DMS153 (cell line): ENCODE measurements at regions not wholly inside any gene's neighbourhood (a gene's known extent, or its start where the extent isn't known, plus 50 kb on each side); places are given as distances from the start of the nearest gene placed in this dataset.
"Not testable (repeated sequence)": the region's sequence is repeated elsewhere in the genome, so short reads cannot be mapped to it uniquely, and the experiment has no call there.

Experiments used
- DNase-seq: peaks from one replicate; lab custom pipeline; 2025; lab: John Stamatoyannopoulos, UW

DNA sequence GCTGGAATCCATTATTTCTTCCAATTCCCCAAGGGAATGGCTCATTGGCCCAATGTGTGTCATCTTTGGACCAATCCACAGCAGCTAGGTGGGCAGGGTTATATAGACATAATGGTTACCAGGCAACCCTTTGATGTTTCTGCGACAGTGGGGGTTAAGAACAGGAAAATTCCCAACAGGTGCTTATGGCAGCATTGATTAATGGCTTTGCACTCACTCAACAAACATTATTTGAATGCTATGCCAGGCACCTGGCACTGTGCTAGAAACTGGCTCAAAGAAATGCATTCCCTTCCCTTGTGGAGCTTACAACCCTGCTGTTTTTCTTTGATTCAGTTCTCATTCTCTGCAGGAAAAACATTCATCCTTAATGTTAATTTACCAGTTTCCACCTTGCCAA lies 1221.0 kb downstream of the AACS start:
- DNase-seq = peak; percentile 62

DNA sequence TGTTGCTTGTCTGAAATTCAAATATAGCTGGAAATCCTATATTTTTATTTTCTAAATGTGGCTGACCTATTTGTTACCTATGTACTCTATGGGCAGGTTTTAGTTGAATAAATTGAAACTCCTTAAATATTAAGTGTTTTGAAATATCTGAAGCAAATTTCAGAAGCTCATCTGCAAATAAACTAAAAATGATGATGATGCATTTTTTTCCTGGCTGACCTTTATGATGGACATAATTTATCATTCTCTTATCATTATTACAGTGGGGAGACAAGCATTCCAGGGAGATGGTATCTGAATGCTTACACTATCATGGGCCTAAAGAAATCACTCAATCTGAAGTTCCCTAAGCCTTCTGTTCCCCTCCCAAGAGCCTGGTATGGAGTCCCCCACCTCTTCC lies 1225.2 kb downstream of the AACS start:
- DNase-seq = no peak

DNA sequence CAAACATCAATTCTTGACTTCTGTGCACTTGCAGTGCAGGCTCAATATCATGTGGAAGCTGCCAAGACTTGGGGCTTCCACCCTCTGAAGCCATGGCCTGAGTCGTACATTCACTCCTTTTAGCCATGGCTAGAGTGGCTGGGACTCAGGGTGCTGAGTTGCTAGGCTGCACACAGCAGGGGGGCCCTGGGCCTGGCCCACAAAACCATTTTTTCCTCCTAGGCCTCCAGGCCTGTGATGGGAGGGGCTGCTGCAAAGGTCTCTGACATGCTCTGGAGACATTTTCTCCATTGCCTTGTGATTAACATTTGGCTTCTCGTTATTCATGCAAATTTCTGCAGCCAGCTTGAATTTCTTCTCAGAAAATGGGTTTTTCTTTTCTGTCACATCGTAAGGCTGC lies 1226.8 kb downstream of the AACS start:
- DNase-seq = not testable (repeated sequence)

DNA sequence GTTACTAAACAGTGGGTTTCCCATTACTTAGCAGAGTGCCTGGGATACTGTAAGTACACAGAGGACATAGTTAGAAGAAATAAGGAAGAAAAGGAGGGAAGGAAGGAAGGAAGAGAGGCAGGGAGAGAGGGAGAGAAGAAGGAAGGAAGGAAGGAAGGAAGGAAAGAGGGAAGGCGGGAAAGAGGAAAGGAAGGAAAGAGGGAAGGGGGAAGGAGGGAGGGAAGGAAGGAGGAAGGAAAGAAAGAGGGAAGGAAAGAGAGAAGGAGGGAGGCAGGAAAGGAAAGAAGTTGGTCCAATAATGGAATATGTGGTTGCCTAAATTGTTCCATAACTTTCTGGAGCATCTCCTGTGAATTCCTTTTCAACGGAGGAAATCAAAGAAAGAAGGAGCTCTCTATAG lies 1230.4 kb downstream of the AACS start:
- DNase-seq = no peak

DNA sequence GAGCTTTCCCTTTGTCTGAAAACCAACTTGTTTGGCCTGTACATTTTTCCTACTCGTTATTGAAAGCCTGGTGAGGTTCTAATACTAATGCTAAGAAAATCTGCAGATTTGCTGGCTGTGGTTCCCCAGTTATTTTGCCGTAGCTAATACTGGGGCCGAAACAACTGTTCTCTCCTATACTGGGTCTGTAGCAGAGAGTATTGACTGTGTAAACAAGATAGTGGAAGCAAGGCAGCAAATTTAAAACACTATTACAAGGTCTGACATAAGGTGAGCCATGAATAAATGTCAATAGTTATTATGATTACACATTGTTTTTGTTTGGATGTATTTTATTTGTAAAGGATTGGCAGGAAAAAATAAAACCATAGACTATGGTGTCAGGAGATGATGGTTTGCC lies 1244.0 kb downstream of the AACS start:
- DNase-seq = no peak

DNA sequence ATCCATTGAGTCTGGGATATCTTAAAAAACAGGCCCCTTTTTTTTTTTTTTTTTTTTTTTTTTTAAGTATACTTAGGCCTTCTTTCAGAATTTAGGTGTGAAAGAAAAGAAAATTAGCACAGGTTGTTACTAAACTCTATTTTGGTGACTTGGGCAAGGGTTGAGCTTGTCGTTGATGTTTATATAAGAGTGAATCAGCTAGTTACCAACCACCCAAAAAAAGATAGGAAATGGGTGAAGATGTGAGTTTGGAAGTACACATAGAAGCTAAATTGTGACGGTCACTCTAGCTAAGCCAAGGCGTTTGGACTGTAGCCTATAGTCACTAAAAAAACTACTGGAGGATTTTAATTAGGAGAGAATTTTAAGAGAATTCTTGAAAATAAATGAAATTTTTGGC lies 1247.2 kb downstream of the AACS start:
- DNase-seq = no peak

DNA sequence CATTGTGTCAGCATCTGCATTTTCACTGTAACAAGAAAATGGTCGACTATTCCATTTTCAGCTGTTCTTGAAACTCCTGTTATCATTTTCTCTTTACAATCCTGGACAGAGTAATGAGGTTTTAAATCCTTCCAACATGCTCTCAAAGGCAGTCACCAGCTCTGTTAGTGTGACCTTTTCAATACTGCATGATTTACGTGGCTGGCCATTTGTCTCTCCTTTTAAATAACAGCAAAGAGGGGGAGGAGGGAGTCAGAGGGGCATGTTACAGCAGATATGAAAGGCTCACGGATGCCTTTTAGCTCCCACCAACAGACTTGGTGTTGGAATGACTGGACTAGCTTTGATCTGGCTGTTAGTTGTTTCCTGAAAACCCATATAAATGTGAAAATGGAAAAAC lies 1251.2 kb downstream of the AACS start:
- DNase-seq = no peak

DNA sequence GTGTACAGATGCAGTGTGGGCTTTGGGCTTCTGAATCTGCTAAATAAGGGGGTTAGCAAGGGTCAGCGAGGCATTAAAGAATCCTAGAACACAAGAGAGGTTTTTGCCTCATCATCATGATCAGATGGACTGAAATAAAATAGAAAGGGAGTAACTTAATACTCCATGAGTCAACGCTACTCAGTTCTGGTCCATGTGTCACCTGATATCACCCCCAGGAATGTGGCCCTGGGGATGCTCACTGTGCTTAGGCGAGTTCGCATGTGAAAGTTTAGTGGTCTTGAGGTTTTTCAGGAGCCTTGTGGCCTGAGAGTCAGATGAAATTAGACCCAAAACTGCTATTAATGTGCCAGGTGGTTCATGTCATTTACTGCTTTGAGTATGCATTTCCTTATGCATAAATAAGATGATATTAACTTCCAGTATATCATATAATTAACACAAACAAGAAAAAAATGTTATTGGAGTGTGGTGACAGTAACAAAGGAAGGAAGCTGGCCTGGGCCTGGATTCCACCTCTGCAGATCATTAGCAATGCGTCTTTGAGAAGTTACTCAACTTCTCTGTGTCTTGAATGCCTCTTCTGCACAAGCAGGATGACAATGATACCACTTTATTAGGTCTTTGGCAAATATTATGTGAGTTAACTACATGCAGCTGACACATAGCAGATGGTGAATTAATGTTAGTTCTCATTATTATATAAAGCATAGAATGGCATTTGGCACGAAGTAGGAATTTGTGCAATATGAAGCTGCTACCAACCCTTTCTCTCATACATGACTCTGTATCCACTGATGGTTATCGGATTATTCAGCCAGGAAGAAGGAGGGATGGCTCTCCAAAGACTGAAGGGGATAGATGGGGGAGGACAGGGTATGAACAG lies 1272.6 kb downstream of the AACS start:
- DNase-seq = no peak

DNA sequence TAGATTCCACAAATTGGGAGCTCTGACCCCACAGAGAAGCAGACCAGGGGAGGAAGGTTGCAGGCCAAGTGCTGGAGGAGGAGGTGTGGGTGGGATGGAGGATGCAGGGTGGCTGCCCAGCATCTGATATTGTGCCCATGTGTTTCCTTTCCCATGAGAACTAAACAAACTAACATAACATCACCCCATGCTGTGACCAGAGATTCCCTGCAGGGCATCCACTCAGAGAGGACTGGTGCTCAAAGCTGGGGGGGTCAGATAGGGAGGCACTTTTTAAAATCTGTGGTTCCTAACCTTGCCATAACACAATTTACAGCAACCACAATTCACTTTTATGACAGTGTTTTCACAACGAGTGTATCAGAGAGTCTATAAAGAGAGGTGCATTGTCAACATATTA lies 1277.6 kb downstream of the AACS start:
- no peak for DNase-seq

DNA sequence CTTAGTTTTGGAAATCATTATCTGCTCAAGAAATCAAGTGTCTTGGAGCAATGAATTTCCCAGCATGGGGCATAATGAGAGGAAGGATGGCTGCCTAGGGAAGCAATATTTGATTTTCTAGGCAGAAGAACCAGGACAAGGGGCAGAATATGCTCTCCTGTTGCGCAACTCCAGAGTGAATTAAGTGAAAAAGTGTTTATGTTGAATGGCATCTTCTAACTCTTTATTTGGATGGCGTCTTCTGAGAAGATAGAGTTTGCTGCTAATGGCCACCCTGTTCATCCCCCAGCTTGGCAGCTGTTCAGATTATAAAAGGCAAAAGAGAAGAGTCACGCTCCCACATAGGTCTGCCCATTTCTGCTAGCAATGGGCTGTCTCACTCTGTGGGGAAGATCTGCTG lies 1278.1 kb downstream of the AACS start:
- DNase-seq = no peak

DNA sequence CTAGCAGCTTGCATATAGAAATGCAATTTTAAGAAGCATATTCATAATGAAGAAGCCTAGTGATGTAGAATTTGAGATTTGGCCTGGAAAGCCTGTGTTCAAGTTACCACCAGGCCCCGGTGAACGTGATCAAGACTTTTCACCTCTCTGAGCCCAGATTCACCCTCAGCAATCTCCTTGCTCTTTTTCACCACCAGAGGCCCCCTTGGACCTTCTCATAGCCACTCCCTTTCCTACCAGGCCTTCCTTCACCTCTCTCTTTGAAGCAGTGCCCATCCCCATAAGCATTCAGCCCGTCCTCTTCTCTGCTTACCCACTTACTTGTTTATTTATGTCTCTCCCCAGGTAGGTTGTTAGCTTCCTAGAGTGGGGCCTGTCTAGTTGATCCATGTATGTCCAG lies 1280.9 kb downstream of the AACS start:
- no peak for DNase-seq

DNA sequence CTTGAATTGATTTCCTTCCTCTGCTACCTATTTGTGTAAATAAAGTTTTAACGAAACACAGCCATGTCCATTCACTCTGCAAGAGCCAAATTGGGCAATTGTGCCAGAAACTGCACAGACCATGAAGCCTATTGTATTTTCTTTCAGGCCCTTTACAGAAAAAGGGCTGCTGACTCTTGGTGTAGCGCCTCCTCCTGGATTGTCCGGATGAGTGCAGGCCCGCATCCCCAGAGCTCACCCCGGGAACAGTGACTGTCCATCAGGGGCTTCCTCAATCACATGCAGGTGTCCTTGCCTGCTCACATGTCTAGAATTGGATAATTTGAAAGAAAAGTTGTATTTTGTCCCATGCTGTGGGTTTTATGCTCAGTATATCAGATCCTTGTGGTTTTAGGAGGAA lies 1282.2 kb downstream of the AACS start:
- DNase-seq = no peak

DNA sequence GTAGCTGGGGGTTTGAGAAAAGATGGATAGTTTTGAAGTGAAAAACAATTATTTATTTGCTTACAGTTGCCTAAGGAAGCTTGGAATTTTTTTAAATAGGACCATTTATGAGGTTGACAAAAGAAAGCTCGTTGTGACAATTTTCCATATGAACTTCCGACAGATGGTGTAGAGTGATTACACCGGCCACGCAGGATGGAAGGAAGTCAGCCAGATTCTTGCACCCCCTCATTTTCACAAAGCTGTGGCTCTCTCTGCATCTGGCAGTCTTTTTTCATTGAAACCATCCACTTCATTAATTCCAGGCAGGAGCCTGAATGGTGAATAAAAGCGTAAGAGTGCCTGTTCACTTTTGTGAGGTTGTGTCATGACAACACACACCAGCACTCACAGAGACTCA lies 1284.1 kb downstream of the AACS start:
- DNase-seq = no peak

DNA sequence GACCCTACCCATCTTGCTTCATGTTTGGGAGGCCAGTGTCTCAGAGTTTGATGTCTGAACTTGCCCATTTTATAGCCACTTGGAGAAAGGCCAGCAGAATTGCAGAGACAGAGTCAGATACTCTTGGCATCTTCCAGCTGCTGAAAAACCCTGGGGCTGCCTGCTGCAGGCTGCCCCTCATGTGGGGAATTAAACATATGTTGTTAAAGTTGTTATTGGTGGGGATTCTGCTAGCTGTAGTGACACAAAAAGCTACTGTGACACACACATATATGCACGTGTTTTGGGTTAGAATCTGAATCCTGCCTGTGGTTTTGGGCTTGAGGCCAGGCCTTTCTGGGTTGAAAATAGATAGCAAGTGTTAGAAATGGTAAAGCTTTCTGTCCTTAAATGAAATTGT lies 1288.4 kb downstream of the AACS start:
- DNase-seq = no peak

DNA sequence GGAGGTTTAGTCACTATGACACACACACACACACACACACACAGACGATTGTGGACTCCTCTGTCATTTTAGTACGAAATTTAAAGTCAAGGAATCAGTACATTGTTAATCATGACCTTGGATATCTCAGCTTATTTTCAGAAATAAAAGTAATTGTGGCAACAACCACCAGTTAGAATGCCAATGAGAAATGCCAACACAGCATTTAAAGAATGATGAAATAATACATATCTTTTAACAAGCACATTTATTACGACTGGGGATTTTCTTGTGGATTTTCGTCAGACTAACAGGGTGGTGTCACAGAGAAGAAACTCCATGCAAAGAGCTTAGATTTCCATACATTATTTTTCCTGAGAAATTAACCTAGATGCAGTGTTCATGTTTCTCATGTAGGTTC lies 1289.4 kb downstream of the AACS start:
- no peak for DNase-seq

DNA sequence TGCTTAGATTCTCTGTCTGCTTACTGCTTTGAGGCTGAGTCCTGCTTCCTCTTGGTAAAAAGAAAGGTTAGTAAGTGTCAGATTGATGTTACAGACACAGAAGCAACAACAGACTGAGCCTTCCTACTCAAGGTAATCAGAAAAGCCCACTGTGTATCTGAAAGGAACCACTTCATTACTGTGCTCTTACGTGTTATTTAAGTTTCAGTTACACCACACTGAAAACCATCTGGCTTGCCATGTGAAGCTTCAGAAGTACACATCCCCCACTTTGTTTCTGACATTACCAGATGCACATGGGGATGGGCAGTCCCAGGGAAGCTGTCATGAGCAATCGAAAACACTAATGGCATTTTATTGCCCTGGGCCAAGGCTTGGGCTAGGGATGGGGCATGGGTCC lies 1290.1 kb downstream of the AACS start:
- no peak for DNase-seq

DNA sequence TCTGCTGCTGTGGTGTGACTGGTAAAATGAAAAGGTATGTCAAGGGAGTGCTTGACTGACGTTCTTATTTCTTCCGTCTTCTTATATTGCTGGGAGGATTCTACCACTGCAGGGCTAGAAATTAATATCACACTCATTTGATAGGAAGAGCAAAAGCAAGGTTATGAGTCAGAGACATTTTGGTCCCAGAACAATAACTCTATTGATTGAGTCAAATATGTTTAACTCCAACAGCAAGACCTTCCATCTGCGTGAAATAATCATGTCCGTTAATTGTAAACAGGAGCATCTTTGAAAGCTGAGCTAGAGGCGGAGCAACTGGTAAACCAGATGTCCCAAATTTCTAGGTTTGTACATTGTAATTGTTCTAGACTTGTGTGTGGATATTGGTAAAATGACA lies 1293.6 kb downstream of the AACS start:
- DNase-seq = no peak

DNA sequence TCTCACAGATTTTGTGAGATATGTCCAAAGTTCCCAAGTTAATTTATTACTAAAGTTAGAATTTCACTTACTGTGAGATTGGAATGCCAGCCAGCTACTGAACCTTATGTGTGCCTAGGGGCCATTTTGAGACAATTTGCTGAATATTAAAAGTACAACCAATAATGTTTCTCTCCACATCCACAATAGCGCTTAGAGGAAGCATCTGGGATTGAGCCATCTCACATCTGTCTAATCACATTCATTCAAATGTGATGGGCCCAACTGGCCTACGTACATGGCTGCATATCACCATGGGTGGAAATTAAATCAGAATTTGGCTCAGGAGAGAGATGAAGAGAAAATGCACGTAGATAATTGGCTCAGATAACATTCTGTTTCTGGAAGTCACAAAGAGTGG lies 1294.0 kb downstream of the AACS start:
- no peak for DNase-seq

DNA sequence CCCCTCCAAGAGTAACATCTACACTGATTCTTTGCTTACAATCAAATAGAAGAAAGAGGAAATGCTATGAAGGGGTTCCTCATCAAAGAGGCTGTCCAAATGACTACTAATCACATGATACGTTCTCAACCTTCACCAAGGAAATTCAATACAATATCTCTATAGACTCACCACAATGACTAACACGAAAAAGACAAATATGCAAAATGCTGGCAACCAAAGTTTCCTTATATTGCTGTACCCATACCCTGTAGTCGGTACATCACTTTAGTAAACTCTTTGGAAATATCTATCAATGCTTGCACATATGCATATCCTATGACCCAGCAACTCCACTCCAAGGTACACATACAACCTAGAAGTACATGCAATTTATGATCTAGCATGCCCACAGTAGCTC lies 1296.6 kb downstream of the AACS start:
- DNase-seq = no peak

DNA sequence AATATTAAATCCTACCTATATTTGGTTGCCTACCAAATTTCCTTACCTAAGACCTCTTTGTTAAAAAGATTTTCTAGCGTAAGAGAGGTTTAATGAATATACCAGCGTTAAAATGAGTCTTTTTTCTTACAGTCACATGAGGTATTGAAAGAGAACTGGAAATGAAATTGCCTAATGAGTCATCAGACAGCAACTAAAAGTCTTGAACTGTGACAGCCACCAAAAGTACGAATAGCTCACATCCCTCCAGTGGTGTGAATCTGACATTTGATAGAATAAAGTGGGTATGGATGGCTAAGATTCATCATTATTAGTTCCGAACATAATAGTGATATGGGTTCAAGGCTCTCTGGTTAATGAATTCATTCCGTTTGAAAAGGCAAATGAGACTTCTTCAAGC lies 1297.3 kb downstream of the AACS start:
- DNase-seq = no peak

DNA sequence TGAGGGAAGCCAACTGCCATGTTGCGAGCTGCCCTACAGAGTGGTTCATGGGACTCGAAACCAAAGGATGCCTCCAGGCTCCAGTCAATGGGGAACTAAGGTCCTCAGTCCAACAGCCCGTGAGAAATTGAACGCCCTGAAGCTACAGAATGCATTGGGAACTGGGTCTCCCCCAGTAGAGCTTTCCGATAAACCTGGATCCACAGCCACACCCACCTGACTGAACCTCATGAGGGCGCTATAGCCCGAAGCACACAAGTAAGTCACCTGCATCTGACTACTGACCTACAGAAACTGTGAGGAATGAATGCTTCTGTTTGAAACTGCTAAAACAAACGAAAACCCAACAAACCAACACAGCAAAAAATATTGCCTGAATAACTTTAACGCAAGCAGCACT lies 1297.7 kb downstream of the AACS start:
- no peak for DNase-seq

DNA sequence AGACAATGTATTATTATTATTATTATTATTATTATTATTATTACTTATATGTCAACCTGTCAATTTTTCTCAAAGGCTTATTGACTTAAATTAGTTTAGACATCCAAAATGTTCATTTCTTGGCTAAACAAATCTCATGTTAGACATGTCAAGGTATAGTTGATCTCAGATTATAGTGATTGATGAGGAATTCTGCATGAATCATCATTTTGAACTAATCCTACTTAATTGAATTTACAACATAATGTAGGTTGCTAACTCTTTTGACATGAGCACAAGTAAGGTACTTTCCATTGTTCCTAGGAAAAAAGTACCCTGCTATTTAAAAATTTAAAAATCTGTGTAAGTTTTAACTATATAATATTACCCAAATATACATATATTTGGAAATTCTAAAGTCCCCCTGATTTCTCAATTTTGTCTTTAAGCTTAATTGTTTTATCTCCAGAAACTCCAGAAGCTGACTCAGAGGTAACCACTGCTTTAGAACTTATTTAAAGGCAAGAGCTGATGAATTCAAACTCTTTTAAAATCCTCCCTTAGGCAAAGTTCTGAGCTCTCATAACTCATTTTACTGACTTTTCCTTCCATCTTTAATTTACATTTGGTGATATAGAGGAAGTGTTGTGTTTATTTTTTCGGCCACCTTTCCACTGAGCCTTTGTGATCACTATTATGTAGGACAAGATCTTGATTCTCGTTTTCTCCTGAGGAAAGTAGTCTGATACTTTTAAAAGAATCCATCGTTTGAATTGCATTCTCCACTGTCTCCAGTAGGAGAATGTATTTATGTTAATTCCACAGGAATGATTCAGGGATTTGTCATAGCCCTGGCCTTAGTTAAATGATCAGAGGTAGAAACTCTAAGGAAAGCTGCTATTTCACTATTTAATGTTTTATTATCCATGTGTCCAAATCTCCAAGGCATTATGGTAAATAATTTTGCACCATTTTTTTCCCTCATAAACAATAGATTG lies 1304.5 kb downstream of the AACS start:
- DNase-seq = no peak

DNA sequence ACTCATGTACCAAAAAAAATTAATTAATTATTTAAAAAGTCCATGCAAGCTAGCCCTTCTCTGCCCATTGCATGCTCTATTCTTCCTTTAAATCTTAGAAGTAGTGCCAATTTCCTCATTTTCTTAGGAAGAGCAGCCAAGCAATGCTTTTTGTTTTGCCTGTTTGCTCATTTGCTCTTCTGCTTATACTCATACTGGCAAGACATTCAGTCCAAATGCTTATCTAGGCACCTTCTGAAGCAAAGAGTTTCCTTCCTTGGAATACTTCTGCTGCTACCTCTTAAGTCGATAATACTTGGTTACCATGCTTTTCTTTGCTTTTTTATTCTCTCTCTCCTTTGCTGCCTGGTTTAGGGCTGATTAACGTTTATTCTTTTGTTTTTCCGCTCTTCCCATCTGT lies 1318.3 kb downstream of the AACS start:
- DNase-seq = no peak
